HG02840 (cell line): ENCODE measurements at regions not wholly inside any gene's neighbourhood (a gene's known extent, or its start where the extent isn't known, plus 50 kb on each side); places are given as distances from the start of the nearest gene placed in this dataset.
A peak's percentile ranks its signal among the peaks of the same experiment; 100 is the strongest.

Source experiments
- ATAC-seq: cut with Tn5 transposase; IDR thresholded peaks from one replicate; pipeline ENCODE4 v1.9.1; 2021; ENCODE audit warnings: mild to moderate bottlenecking, moderate library complexity, moderate number of reproducible peaks; ENCODE audit not compliant: unreplicated experiment, low FRiP score

GRCh38 chr7:17207220-17207619 is 91.2 kb upstream of the AHR start:
- no peak for ATAC-seq

DNA sequence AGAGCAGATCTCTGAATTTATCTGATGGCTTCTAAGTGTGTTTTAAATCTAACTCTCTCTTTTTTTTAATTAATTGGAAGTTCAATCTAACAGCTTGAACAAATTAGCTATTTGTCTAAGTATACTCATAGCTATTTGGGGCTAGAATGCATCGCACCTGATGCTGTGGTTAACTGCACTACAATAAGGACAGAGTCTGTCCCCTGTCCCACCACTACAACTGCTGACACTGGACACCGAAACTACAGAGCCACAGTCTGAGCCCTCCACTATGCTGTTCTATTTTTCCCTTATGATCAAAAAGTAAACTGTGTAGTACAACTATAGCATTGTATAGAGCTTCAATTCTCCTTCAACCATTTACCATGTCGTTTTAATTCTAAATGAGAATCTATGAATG is 89.4 kb upstream of the AHR start:
- no peak for ATAC-seq

DNA sequence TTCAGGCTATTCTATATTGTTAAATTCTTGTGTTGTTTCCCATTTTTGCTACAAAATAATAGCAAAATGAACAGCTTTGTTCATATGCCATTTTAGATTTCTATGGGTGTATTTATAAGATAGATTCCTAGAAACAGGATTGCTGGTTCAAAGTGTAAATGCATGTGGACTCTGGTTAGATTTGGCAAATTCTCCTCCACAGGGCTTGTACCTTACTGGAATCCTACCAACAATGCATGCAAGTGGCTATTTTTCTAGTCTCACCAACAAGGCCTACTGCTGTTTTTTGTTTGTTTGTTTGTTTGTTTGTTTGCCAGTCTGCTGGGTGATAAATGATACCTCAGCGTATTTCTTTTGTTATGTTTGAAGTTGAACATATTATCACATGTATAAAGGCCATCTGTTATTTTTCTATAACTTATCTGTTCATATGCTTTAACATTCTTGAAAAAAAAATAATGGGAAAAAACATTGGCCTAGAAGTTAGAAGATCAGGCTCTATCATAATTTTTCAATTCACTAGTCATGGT is 87.1 kb upstream of the AHR start:
- ATAC-seq: no peak

- ATAC-seq: no peak
These were observed 86.3 kb upstream of the AHR start for GRCh38 chr7:17212188-17212587.

DNA sequence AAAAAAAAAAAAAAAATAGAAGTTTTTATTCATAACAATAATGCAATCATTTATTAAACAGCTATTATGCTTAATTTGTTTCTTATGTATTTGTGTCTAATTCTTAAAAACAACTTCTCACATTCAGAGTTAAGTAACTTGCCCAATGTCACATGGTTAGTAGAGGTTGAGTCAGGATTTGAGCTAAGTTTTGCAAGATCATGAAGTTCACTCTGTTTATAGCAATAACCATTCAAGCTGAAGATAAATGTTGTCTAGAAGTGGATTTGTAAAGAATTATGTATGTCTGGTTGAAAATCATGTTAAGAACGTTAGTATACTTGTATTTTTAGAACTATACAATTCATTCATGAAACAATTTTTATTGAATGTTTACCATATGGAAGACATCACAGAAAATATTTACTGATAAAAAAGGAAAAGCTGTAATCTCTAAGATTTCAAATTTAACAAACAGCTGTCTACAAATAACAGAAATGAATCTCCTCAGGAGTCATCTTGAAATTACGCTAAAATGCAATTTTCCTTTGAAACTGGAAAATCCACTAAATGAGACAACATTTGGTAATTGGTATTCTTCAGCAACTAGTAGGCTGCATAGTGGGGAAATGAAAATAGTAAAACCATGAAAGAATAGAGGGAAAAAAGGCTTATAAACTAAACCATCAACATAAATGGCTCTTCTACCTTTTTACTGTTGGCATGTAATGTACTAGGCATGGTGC is 70.5 kb upstream of the AHR start:
- ATAC-seq: no peak

- no peak for ATAC-seq
These were observed 69.2 kb upstream of the AHR start for GRCh38 chr7:17229228-17229627.

DNA sequence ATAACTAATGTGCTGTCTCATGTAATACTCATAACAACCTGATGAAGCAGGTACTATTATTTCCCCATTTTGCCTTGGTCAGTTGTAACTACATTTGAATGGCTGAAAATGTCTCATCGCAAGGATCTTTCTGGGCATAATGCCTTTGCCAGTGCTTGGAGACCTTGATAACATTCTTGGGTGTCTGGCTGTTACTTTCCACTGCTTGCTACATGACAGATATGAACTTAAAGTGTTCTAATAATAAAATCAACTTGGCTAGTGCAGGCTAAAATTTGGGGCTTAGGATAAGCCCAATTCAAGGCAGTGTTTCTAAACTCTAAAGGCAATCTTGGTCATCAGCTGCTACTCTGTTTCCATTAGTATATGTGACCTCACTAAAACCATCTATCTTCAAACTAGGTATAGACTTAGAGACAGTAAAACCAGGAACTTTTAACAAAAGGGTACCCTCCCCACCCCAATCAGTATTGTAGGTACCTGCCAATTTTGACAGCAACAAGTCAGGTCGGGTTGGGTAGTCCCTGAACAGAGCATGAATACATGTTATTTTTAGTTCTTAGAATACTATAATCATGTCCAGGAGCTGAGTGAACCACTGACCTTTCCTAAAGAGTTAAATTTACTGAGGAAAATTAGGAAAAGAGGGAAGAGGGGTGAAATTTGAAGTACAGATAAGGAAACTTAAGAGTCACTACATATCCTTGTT is 68.2 kb upstream of the AHR start:
- no peak for ATAC-seq

- no peak for ATAC-seq
These were observed 64.8 kb upstream of the AHR start for GRCh38 chr7:17233603-17234002.

- ATAC-seq: peak; percentile 45
These were observed 64.4 kb upstream of the AHR start for GRCh38 chr7:17234030-17234397.

GRCh38 chr7:17234398-17235031 is 63.9 kb upstream of the AHR start:
- ATAC-seq: peak; percentile 97

DNA sequence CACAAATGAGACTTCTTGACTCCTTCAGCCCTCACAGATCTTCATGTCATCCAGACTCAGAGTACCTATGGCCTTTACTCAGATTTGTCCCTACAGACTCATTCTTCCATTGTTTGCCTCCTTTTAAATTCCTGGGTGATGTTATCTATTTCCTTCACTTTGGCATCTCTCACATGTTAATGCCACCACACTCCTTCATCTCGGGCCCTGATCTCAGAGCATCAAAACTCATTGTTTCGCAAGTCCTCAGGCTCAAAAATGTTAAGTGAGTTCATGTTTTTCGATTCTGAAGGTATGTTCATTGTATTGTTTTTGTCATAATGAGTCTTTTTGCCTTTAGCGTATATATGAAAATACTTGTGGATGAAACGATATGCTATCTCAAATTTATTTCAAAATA is 62.3 kb upstream of the AHR start:
- ATAC-seq: no peak

DNA sequence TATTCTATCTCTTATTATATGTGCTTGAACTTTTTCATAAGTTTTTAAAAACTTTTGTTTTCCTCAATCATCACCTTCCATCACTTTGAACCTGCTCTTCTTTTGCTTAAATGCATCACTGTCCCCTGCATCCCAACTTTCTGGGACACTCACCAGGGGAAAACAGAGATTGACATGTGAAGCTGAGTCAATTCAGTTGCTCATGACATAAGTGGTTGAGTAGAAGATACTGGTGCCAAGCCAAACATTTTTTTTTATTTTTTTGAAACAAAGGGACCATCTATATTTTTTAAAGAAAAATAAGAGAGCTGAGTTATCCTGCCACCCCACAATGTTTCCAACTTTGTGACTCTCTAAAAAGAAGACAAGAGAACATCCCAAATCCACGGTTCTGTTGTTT is 61.8 kb upstream of the AHR start:
- no peak for ATAC-seq

DNA sequence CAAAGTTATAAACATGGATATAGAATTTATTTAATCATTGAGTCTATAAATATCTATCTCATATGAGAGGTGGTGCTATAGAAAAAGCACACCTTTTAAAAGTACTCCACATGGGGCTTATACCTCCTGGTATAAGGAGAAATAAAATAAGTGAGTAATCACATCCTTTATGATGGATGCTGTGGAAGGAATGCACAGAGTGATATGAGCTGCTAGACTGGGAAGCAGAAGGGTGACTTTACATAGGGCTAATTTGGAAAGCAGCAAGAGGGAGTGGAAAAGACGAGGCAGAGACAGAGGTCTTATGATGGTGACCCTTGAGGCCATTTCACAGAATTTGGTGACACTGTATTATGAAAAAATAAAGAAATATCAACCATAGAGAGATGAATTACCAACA is 59.4 kb upstream of the AHR start:
- ATAC-seq: no peak

DNA sequence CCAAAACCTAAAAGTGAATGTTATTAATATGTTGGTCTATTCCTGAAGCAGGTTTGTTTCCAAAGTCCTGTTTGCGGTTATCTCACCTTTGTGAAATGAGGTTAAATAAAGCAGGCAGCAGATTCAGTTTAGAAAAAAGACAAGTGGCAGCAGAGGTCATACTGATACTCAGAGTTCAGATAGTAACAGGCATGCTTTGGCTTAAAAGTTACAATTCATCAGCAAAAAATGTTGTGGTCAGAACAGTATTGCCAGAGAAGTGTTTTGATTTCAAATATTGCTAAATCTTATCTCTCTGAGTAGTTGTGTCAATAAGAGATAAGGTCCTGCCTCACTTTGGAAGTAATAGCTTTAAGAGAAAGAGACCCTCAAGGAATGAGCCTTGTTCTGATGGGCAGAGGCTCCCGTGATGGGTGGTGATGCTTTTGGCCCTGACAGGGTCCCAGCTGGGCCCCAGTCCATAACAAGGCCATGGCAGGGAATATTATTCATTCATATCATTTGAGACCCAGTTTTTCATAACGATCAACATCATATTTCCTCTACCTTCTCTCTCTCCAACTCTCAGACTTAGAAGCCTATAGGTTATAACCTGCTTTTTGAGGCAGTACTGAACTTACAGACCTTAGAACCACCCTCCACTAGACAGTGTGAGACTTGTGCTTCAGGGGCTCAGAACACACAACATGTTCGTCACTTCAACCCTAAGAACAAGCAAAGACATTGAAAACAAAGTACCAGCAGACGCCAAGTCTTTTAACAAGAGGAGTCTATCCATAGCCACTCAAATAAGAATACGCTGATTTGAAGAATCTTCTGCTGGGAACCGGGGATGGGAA is 58.5 kb upstream of the AHR start:
- no peak for ATAC-seq

- no peak for ATAC-seq
These were observed 55.9 kb upstream of the AHR start for GRCh38 chr7:17242504-17242903.

DNA sequence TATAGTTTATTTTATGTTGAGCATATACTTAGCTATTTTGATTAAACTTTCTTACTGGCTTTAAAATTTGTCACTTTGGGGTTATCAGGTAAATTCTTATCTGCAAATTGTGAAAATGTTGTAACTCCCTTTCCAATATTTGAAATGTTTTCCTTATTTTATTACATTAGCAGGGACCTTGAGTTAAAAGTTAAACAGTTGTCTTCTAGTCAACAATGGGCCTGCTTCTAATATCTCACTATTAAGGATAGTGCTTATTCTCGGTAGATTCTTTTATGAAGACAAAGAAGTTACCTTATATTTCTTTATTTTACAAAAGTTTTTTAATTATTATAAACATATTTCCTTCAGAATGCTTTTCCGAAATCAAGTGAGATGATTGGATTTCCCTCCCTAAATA is 53.7 kb upstream of the AHR start:
- ATAC-seq: no peak

DNA sequence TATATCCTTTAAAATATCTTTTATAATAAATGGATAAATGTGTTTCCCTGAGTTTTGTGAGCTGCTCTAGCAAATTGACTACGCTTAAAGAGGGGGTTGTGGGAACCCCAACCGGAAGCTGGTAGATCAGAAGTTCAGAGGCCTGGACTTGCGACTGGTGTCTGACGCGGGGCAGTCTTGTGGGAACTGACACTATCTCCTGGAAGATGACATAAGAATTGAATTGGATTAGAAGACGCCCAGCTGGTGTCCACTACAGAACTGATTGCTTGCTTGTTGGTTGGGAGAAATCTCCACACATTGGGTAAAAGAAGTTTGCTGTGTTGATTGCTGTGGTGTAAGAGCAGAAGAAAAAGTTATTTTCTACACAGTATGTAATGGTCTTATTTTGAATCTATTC is 51.1 kb upstream of the AHR start:
- no peak for ATAC-seq

- no peak for ATAC-seq
These were observed 49.9 kb upstream of the AHR start for GRCh38 chr7:17248527-17248926.
